HEK293 (cell line): ENCODE measurements at regions not wholly inside any gene's neighbourhood (a gene's known extent, or its start where the extent isn't known, plus 50 kb on each side); places are given as distances from the start of the nearest gene placed in this dataset.

ENCODE experiments used
- CTCF ChIA-PET: fragments of 350-600 bp; formaldehyde crosslinking; extraction: SDS; loops from one replicate; lab custom pipeline; 2021; ENCODE audit warnings: antibody characterized with exemption; lab: Yijun Ruan, JAX
- POLR2A ChIA-PET: fragments of 300-600 bp; formaldehyde crosslinking; extraction: SDS; loops from one replicate; lab custom pipeline; 2020; ENCODE audit warnings: antibody characterized with exemption, inconsistent platforms; lab: Yijun Ruan, JAX
- H3K27ac ChIP-seq: fragments of 200-500 bp; sonication (Bioruptor generic); 2 replicates; pipeline ENCODE4 v1.5.1; 2014; ENCODE audit warnings: low read depth, low read length, control low read depth, inconsistent platforms; ENCODE audit errors: extremely low read depth
- H3K36me3 ChIP-seq, 2 experiments: fragments of 200-500 bp in 1 of 2; sonication (Bioruptor generic) in 1 of 2; 1 replicate in 1 of 2; 2 replicates in 1 of 2; pipeline ENCODE4 v1.5.1; 2014 to 2017; ENCODE audit warnings: inconsistent platforms in 2 of 2, low read length in 2 of 2; ENCODE audit not compliant: control insufficient read depth in 2 of 2, insufficient read depth in 1 of 2
- H3K4me1 ChIP-seq: fragments of 200-500 bp; sonication (Bioruptor generic); 2 replicates; pipeline ENCODE4 v1.5.1; 2014; ENCODE audit warnings: mild to moderate bottlenecking, low read length, inconsistent platforms; ENCODE audit not compliant: control insufficient read depth, insufficient read depth
- H3K4me3 ChIP-seq: 2 replicates; pipeline ENCODE4 v1.5.1; 2011; ENCODE audit warnings: low read depth, mild to moderate bottlenecking, control low read depth, low read length, moderate library complexity
- H3K9me3 ChIP-seq: fragments of 200-500 bp; sonication (Bioruptor generic); 2 replicates; pipeline ENCODE4 v1.5.1; 2014; ENCODE audit warnings: low read depth, low read length, inconsistent platforms; ENCODE audit not compliant: control insufficient read depth, insufficient read depth
- ATF2 ChIP-seq: fragments of 450-650 bp; formaldehyde crosslinking; IDR thresholded peaks from 2 replicates; pipeline ENCODE4 v1.5.1; 2016; ENCODE audit warnings: missing biosample characterization, missing genetic modification characterization, low read depth
- PRDM1 ChIP-seq: fragments of 450-650 bp; formaldehyde crosslinking; IDR thresholded peaks from 2 replicates; pipeline ENCODE4; 2016; ENCODE audit warnings: missing biosample characterization, missing genetic modification characterization
- RBAK ChIP-seq: fragments of 450-650 bp; formaldehyde crosslinking; IDR thresholded peaks from 2 replicates; pipeline ENCODE4 v1.5.1; 2016; ENCODE audit warnings: missing biosample characterization, missing genetic modification characterization
- ZBTB11 ChIP-seq: fragments of 450-650 bp; formaldehyde crosslinking; conservative IDR thresholded peaks from 2 replicates; pipeline ENCODE4 v1.5.1; 2016; ENCODE audit warnings: low read depth, missing biosample characterization, missing genetic modification characterization
- ZBTB17 ChIP-seq: fragments of 450-650 bp; formaldehyde crosslinking; IDR thresholded peaks from 2 replicates; pipeline ENCODE4 v1.5.1; 2016; ENCODE audit warnings: missing biosample characterization, missing genetic modification characterization
- ZBTB20 ChIP-seq: fragments of 450-650 bp; formaldehyde crosslinking; IDR thresholded peaks from 2 replicates; pipeline ENCODE4 v1.5.1; 2016; ENCODE audit warnings: missing biosample characterization, missing genetic modification characterization
- ZNF2 ChIP-seq: fragments of 450-650 bp; formaldehyde crosslinking; IDR thresholded peaks from 2 replicates; pipeline ENCODE4 v1.5.1; 2016; ENCODE audit warnings: missing biosample characterization, missing genetic modification characterization
- ZNF311 ChIP-seq: fragments of 450-650 bp; formaldehyde crosslinking; IDR thresholded peaks from 2 replicates; pipeline ENCODE4 v1.5.1; 2017; ENCODE audit warnings: missing biosample characterization, missing genetic modification characterization, borderline replicate concordance
- ZNF335 ChIP-seq: fragments of 450-650 bp; formaldehyde crosslinking; conservative IDR thresholded peaks from 2 replicates; pipeline ENCODE4 v1.5.1; 2016; ENCODE audit warnings: missing biosample characterization, missing genetic modification characterization
- ZNF341 ChIP-seq: fragments of 450-650 bp; formaldehyde crosslinking; IDR thresholded peaks from 2 replicates; pipeline ENCODE4; 2016; ENCODE audit warnings: low read depth, missing biosample characterization, missing genetic modification characterization
- ZNF366 ChIP-seq: fragments of 450-650 bp; formaldehyde crosslinking; conservative IDR thresholded peaks from 2 replicates; pipeline ENCODE4 v1.5.1; 2016; ENCODE audit warnings: missing biosample characterization, missing genetic modification characterization
- ZNF580 ChIP-seq: fragments of 450-650 bp; formaldehyde crosslinking; IDR thresholded peaks from 2 replicates; pipeline ENCODE4 v1.5.1; 2016; ENCODE audit warnings: missing biosample characterization, missing genetic modification characterization
- ZNF600 ChIP-seq: fragments of 450-650 bp; formaldehyde crosslinking; IDR thresholded peaks from 2 replicates; pipeline ENCODE4 v1.5.1; 2016; ENCODE audit warnings: missing biosample characterization, missing genetic modification characterization
- ZNF629 ChIP-seq: fragments of 450-650 bp; formaldehyde crosslinking; IDR thresholded peaks from 2 replicates; pipeline ENCODE4 v1.5.1; 2017; ENCODE audit warnings: missing biosample characterization, missing genetic modification characterization
- ZNF692 ChIP-seq: fragments of 450-650 bp; formaldehyde crosslinking; IDR thresholded peaks from 2 replicates; pipeline ENCODE4 v1.5.1; 2016; ENCODE audit warnings: missing biosample characterization, missing genetic modification characterization

- no peaks in the 10 kb centered on the region for H3K4me1 ChIP-seq
- CTCF ChIA-PET, result interaction anchor here (0.6 to 2.1 kb wide), 5 partner anchors 10 to 177 kb away, joined by 3 to 11 read pairs (median 4); partner anchors contain the start of gene BTN2A2
- H3K27ac ChIP-seq, result peak overlapping the region; percentile 71
- H3K36me3 ChIP-seq, result no peaks in the 10 kb centered on the region
- TF ChIP-seq ZBTB17 (tag by site-specific recombination) (peak; percentile 75), ZNF366 (peak; percentile 69), PRDM1 (tag by site-specific recombination) (peak; percentile 86), ZBTB11 (0 out of 2 replicates have a peak, but pooled peaks have one; percentile 50), ZNF629 (tag by site-specific recombination) (peak; percentile 48; the same call in 1 of the 2 replicates), ZNF335 (tag by site-specific recombination) (peak; percentile 57; the same call in 1 of the 2 replicates), ZNF341 (tag by site-specific recombination) (peak; percentile 79), ZNF600 (tag by site-specific recombination) (peak; percentile 75), RBAK (tag by site-specific recombination) (0 out of 2 replicates have a peak, but pooled peaks have one; percentile 6), ZNF692 (tag by site-specific recombination) (no peak), ZNF311 (tag by site-specific recombination) (no peak), ZNF2 (tag by site-specific recombination) (no peak; the same call in 1 of the 2 replicates), ATF2 (tag by site-specific recombination) (peak; percentile 85), ZBTB20 (tag by site-specific recombination) (peak; percentile 80), ZNF580 (tag by site-specific recombination) (no peak)
- H3K4me3 ChIP-seq, result peak overlapping the region; percentile 73
- no peaks in the 10 kb centered on the region for H3K9me3 ChIP-seq
- POLR2A ChIA-PET, result interaction anchor here (0.9 to 5.4 kb wide), 20 partner anchors 8 to 941 kb away, joined by 3 to 109 read pairs (median 6); a partner anchor contains a TSS
Measured at GRCh38 chr6:26205625-26206574, 118.7 kb downstream of the HFE start.
